ENCODE measurements at regions not wholly inside any gene's neighbourhood (a gene's known extent, or its start where the extent isn't known, plus 50 kb on each side); places are given as distances from the start of the nearest gene placed in this dataset.

- no peak for ATAC-seq (ENCODE audit: insufficient read depth, low read depth)
- Histone ChIP-seq H3K27ac (ENCODE audit: low read length) (no peak overlapping the region), H3K4me2 (ENCODE audit: insufficient read depth, low read length) (no peak overlapping the region), H3K4me1 (ENCODE audit: insufficient read depth, low read length) (no peaks in the 10 kb centered on the region), H3K36me3 (ENCODE audit: insufficient read depth, low read length) (no peaks in the 10 kb centered on the region), H3K9ac (ENCODE audit: low read depth, low read length) (no peak overlapping the region), H3K27me3 (ENCODE audit: insufficient read depth, low read length, poor library complexity) (peaks cover 3% of the 10 kb centered on the region), H3K79me2 (ENCODE audit: insufficient read depth, low read length) (no peaks in the 10 kb centered on the region), H2AFZ (ENCODE audit: low read depth, low read length) (no peak overlapping the region), H3K9me3 (ENCODE audit: insufficient read depth, low read length, severe bottlenecking) (no peaks in the 10 kb centered on the region), H4K20me1 (ENCODE audit: insufficient read depth, low read length) (no peaks in the 10 kb centered on the region), H3K4me3 (ENCODE audit: low read depth in 1 of 2, low read length in 2 of 2) (no peak overlapping the region)
- DNase-seq: no peak
- TF ChIP-seq EZH2 (IDR thresholded peaks at IDR 0.05; ENCODE audit: borderline replicate concordance, low read depth, low read length, severe bottlenecking) (no peak), CTCF (IDR thresholded peaks at IDR 0.05; ENCODE audit: borderline replicate concordance, extremely low read depth, low read length, poor library complexity, severe bottlenecking) (no peak)
These were observed 56.6 kb upstream of the ATF3 start for GRCh38 chr1:212551929-212552328.

- no peak for DNase-seq
- TF ChIP-seq EZH2 (IDR thresholded peaks at IDR 0.05; ENCODE audit: borderline replicate concordance, low read depth, low read length, severe bottlenecking) (no peak), CTCF (IDR thresholded peaks at IDR 0.05; ENCODE audit: borderline replicate concordance, extremely low read depth, low read length, poor library complexity, severe bottlenecking) (no peak)
- H3K79me2 ChIP-seq (ENCODE audit: insufficient read depth, low read length): no peaks in the 10 kb centered on the region
- H3K27ac ChIP-seq (ENCODE audit: low read length): no peak overlapping the region
- ATAC-seq (ENCODE audit: insufficient read depth, low read depth): no peak
- no peaks in the 10 kb centered on the region for H3K36me3 ChIP-seq (ENCODE audit: insufficient read depth, low read length)
- no peak overlapping the region for H3K9ac ChIP-seq (ENCODE audit: low read depth, low read length)
- H3K4me1 ChIP-seq (ENCODE audit: insufficient read depth, low read length): peaks cover 7% of the 10 kb centered on the region
- no peaks in the 10 kb centered on the region for H3K27me3 ChIP-seq (ENCODE audit: insufficient read depth, low read length, poor library complexity)
- H2AFZ ChIP-seq (ENCODE audit: low read depth, low read length): no peak overlapping the region
- H3K4me3 ChIP-seq (ENCODE audit: low read depth in 1 of 2, low read length in 2 of 2): no peak overlapping the region
- no peaks in the 10 kb centered on the region for H4K20me1 ChIP-seq (ENCODE audit: insufficient read depth, low read length)
- no peak overlapping the region for H3K4me2 ChIP-seq (ENCODE audit: insufficient read depth, low read length)
- no peaks in the 10 kb centered on the region for H3K9me3 ChIP-seq (ENCODE audit: insufficient read depth, low read length, severe bottlenecking)
These were observed 54.9 kb upstream of the ATF3 start for GRCh38 chr1:212553676-212554075.

GRCh38 chr1:212554401-212554800, 54.2 kb upstream of the ATF3 start:
- Histone ChIP-seq H3K4me2 (ENCODE audit: insufficient read depth, low read length) (no peak overlapping the region), H3K4me1 (ENCODE audit: insufficient read depth, low read length) (peaks cover 13% of the 10 kb centered on the region), H3K9me3 (ENCODE audit: insufficient read depth, low read length, severe bottlenecking) (no peaks in the 10 kb centered on the region), H2AFZ (ENCODE audit: low read depth, low read length) (no peak overlapping the region), H4K20me1 (ENCODE audit: insufficient read depth, low read length) (no peaks in the 10 kb centered on the region), H3K36me3 (ENCODE audit: insufficient read depth, low read length) (no peaks in the 10 kb centered on the region), H3K27me3 (ENCODE audit: insufficient read depth, low read length, poor library complexity) (no peaks in the 10 kb centered on the region), H3K27ac (ENCODE audit: low read length) (no peak overlapping the region), H3K4me3 (ENCODE audit: low read depth in 1 of 2, low read length in 2 of 2) (no peak overlapping the region), H3K79me2 (ENCODE audit: insufficient read depth, low read length) (no peaks in the 10 kb centered on the region), H3K9ac (ENCODE audit: low read depth, low read length) (no peak overlapping the region)
- TF ChIP-seq EZH2 (IDR thresholded peaks at IDR 0.05; ENCODE audit: borderline replicate concordance, low read depth, low read length, severe bottlenecking) (no peak), CTCF (IDR thresholded peaks at IDR 0.05; ENCODE audit: borderline replicate concordance, extremely low read depth, low read length, poor library complexity, severe bottlenecking) (no peak)
- DNase-seq (no peak), ATAC-seq (ENCODE audit: insufficient read depth, low read depth) (no peak)

GRCh38 chr1:212555426-212555825, 53.1 kb upstream of the ATF3 start:
- no peak for DNase-seq
- Histone ChIP-seq H3K36me3 (ENCODE audit: insufficient read depth, low read length) (no peaks in the 10 kb centered on the region), H3K4me3 (ENCODE audit: low read depth in 1 of 2, low read length in 2 of 2) (no peak overlapping the region), H2AFZ (ENCODE audit: low read depth, low read length) (no peak overlapping the region), H3K4me1 (ENCODE audit: insufficient read depth, low read length) (peaks cover 15% of the 10 kb centered on the region), H3K79me2 (ENCODE audit: insufficient read depth, low read length) (no peaks in the 10 kb centered on the region), H3K27me3 (ENCODE audit: insufficient read depth, low read length, poor library complexity) (no peaks in the 10 kb centered on the region), H4K20me1 (ENCODE audit: insufficient read depth, low read length) (no peaks in the 10 kb centered on the region), H3K4me2 (ENCODE audit: insufficient read depth, low read length) (no peak overlapping the region), H3K9ac (ENCODE audit: low read depth, low read length) (no peak overlapping the region), H3K9me3 (ENCODE audit: insufficient read depth, low read length, severe bottlenecking) (no peaks in the 10 kb centered on the region), H3K27ac (ENCODE audit: low read length) (no peak overlapping the region)
- no peak for ATAC-seq (ENCODE audit: insufficient read depth, low read depth)
- TF ChIP-seq EZH2 (IDR thresholded peaks at IDR 0.05; ENCODE audit: borderline replicate concordance, low read depth, low read length, severe bottlenecking) (no peak), CTCF (IDR thresholded peaks at IDR 0.05; ENCODE audit: borderline replicate concordance, extremely low read depth, low read length, poor library complexity, severe bottlenecking) (no peak)
